ENCODE measurements at regions not wholly inside any gene's neighbourhood (a gene's known extent, or its start where the extent isn't known, plus 50 kb on each side); places are given as distances from the start of the nearest gene placed in this dataset.

- H3K27ac Mint-ChIP-seq (ENCODE audit: unreplicated experiment), result no peak overlapping the region
- TF ChIP-seq, protein P1, sequence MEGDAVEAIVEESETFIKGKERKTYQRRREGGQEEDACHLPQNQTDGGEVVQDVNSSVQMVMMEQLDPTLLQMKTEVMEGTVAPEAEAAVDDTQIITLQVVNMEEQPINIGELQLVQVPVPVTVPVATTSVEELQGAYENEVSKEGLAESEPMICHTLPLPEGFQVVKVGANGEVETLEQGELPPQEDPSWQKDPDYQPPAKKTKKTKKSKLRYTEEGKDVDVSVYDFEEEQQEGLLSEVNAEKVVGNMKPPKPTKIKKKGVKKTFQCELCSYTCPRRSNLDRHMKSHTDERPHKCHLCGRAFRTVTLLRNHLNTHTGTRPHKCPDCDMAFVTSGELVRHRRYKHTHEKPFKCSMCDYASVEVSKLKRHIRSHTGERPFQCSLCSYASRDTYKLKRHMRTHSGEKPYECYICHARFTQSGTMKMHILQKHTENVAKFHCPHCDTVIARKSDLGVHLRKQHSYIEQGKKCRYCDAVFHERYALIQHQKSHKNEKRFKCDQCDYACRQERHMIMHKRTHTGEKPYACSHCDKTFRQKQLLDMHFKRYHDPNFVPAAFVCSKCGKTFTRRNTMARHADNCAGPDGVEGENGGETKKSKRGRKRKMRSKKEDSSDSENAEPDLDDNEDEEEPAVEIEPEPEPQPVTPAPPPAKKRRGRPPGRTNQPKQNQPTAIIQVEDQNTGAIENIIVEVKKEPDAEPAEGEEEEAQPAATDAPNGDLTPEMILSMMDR (IDR thresholded peaks at IDR 0.05; ENCODE audit: unreplicated experiment), result no peak
- no peak overlapping the region for H3K4me3 Mint-ChIP-seq (ENCODE audit: low read depth, unreplicated experiment)
- no peaks in the 10 kb centered on the region for H3K4me1 Mint-ChIP-seq (ENCODE audit: low read depth, unreplicated experiment)
- intact Hi-C loops (cut with micrococcal nuclease; ENCODE audit: unreplicated experiment), result no loop called here
- peaks cover 10% of the 10 kb centered on the region for H3K9me3 Mint-ChIP-seq (ENCODE audit: low read depth, unreplicated experiment)
- H3K36me3 Mint-ChIP-seq (ENCODE audit: insufficient read depth, unreplicated experiment), result no peaks in the 10 kb centered on the region
- no TSS peak for BruUV-seq (replicated peaks)
- CTCF ChIA-PET, result no interaction called here
- no peaks in the 10 kb centered on the region for H3K27me3 Mint-ChIP-seq (ENCODE audit: unreplicated experiment)
- no peak for DNase-seq
These were observed 190.2 kb upstream of the DMRTA1 start for GRCh38 chr9:22256381-22256780.

DNA sequence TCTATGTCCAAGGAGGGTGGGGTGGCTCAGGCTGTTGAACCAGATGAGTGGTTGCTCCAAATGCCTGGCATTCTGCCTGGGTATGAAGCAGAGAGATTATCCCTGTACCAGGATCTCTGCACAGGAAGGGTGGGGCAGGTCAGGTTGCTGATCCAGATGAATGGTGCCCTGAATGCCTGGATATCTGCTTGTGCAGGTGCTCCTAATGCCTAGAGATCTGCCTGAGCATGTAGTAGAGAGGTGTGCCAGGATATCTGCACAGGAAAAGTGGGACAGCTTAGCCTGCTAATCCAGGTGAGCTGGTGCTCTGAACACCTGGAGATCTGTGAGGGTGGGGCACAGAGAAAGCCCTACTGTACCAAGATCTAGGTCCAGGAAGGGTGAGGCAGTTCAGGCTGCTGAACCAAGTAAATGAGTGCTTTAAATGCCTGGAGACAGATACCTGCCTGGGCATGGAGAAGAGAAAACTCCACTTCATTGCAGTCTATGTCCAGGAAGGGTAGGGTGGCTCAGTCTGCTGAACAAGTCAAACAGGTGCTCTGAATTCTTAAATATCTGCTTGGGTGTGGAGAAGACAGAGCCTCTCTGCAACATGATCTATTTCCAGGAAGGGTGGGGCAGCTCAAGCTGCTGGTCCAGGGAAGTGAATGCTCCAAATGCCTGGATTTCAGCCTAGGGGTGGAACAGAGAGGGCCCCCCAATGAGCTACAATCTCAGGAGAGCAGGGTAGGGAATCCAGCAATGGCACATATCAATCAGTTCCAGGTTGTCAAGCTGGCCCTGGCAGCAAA, 189.4 kb upstream of the DMRTA1 start:
- CTCF ChIA-PET, result no interaction called here
- BruUV-seq (replicated peaks), result no TSS peak
- no peak overlapping the region for H3K4me3 Mint-ChIP-seq (ENCODE audit: low read depth, unreplicated experiment)
- H3K4me1 Mint-ChIP-seq (ENCODE audit: low read depth, unreplicated experiment), result no peaks in the 10 kb centered on the region
- TF ChIP-seq, protein P1 (IDR thresholded peaks at IDR 0.05; ENCODE audit: unreplicated experiment), result no peak
- H3K27ac Mint-ChIP-seq (ENCODE audit: unreplicated experiment), result no peak overlapping the region
- no peaks in the 10 kb centered on the region for H3K36me3 Mint-ChIP-seq (ENCODE audit: insufficient read depth, unreplicated experiment)
- intact Hi-C loops (cut with micrococcal nuclease; ENCODE audit: unreplicated experiment), result no loop called here
- DNase-seq, result no peak
- H3K27me3 Mint-ChIP-seq (ENCODE audit: unreplicated experiment), result no peaks in the 10 kb centered on the region
- peaks cover 4% of the 10 kb centered on the region for H3K9me3 Mint-ChIP-seq (ENCODE audit: low read depth, unreplicated experiment)

- intact Hi-C loops (cut with micrococcal nuclease; ENCODE audit: unreplicated experiment), result no loop called here
- CTCF ChIA-PET, result no interaction called here
These were observed 181.6 kb upstream of the DMRTA1 start for GRCh38 chr9:22265038-22265437.

GRCh38 chr9:22265534-22265933, 181.1 kb upstream of the DMRTA1 start:
- Mint-ChIP-seq H3K27me3 (ENCODE audit: unreplicated experiment) (no peaks in the 10 kb centered on the region), H3K27ac (ENCODE audit: unreplicated experiment) (no peak overlapping the region), H3K4me1 (ENCODE audit: low read depth, unreplicated experiment) (no peaks in the 10 kb centered on the region), H3K36me3 (ENCODE audit: insufficient read depth, unreplicated experiment) (no peaks in the 10 kb centered on the region), H3K9me3 (ENCODE audit: low read depth, unreplicated experiment) (peaks cover 10% of the 10 kb centered on the region), H3K4me3 (ENCODE audit: low read depth, unreplicated experiment) (no peak overlapping the region)
- TF ChIP-seq, protein P1 (IDR thresholded peaks at IDR 0.05; ENCODE audit: unreplicated experiment), result no peak
- intact Hi-C loops (cut with micrococcal nuclease; ENCODE audit: unreplicated experiment), result no loop called here
- BruUV-seq (replicated peaks), result no TSS peak
- CTCF ChIA-PET, result no interaction called here
- no peak for DNase-seq

More at GRCh38 chr9:22265038-22265437, 181.6 kb upstream of the DMRTA1 start:
- no peaks in the 10 kb centered on the region for H3K27me3 Mint-ChIP-seq (ENCODE audit: unreplicated experiment)
- TF ChIP-seq, protein P1 (IDR thresholded peaks at IDR 0.05; ENCODE audit: unreplicated experiment), result no peak
- no peak for DNase-seq
- BruUV-seq (replicated peaks), result no TSS peak
- H3K4me1 Mint-ChIP-seq (ENCODE audit: low read depth, unreplicated experiment), result no peaks in the 10 kb centered on the region
- no peak overlapping the region for H3K4me3 Mint-ChIP-seq (ENCODE audit: low read depth, unreplicated experiment)
- peaks cover 10% of the 10 kb centered on the region for H3K9me3 Mint-ChIP-seq (ENCODE audit: low read depth, unreplicated experiment)
- no peaks in the 10 kb centered on the region for H3K36me3 Mint-ChIP-seq (ENCODE audit: insufficient read depth, unreplicated experiment)
- H3K27ac Mint-ChIP-seq (ENCODE audit: unreplicated experiment), result no peak overlapping the region

All from Calu3 (cell line).